AG04449 (cell line): ENCODE measurements at regions not wholly inside any gene's neighbourhood (a gene's known extent, or its start where the extent isn't known, plus 50 kb on each side); places are given as distances from the start of the nearest gene placed in this dataset.

Source experiments
- CTCF ChIA-PET: fragments of 350-600 bp; formaldehyde crosslinking; extraction: SDS; loops from one replicate; lab custom pipeline; 2021; ENCODE audit warnings: antibody characterized with exemption; lab: Yijun Ruan, JAX
- POLR2A ChIA-PET: fragments of 400-600, 350-600 bp; formaldehyde crosslinking; extraction: SDS; loops from one replicate; lab custom pipeline; 2020; ENCODE audit warnings: antibody characterized with exemption, inconsistent platforms; lab: Yijun Ruan, JAX
- DNase-seq: peaks from one replicate; pipeline ENCODE4 v3.0.0-alpha.2; 2010; ENCODE audit warnings: low read depth, low spot score
- H3K4me3 ChIP-seq: 2 replicates; pipeline ENCODE4 v1.5.1; 2011; ENCODE audit warnings: low read depth, mild to moderate bottlenecking, control low read depth, low read length
- TF ChIP-seq, protein P1 (sequence below): IDR thresholded peaks from one replicate; pipeline ENCODE4 v1.5.1; 2011; ENCODE audit warnings: mild to moderate bottlenecking, moderate library complexity, low read length, control low read depth, inconsistent platforms; ENCODE audit not compliant: insufficient read depth; ENCODE audit errors: missing control alignments

DNA sequence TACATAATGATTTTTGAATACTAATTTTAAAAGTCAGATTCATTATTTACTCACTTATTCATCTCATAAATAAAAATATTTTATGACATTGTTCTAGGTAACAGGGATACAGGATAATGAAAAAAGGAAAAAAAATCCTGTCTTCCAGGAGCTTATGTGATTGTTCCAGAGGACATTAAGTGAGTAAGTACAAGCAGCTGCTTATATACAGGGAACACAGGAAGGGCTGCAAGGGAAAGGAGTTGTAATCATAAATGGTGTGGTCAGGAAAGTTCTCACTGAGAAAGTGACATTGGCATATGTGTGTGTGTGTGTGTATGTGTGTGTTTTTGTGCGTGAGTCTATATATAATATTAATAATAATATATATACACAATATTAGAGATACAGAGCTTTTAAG, 121.8 kb downstream of the HAO1 start:
- TF ChIP-seq, protein P1, sequence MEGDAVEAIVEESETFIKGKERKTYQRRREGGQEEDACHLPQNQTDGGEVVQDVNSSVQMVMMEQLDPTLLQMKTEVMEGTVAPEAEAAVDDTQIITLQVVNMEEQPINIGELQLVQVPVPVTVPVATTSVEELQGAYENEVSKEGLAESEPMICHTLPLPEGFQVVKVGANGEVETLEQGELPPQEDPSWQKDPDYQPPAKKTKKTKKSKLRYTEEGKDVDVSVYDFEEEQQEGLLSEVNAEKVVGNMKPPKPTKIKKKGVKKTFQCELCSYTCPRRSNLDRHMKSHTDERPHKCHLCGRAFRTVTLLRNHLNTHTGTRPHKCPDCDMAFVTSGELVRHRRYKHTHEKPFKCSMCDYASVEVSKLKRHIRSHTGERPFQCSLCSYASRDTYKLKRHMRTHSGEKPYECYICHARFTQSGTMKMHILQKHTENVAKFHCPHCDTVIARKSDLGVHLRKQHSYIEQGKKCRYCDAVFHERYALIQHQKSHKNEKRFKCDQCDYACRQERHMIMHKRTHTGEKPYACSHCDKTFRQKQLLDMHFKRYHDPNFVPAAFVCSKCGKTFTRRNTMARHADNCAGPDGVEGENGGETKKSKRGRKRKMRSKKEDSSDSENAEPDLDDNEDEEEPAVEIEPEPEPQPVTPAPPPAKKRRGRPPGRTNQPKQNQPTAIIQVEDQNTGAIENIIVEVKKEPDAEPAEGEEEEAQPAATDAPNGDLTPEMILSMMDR = no peak
- ChIA-PET POLR2A (no interaction called here), CTCF (no interaction called here)
- H3K4me3 ChIP-seq = no peak overlapping the region
- DNase-seq = no peak

GRCh38 chr20:7820897-7821296, 119.4 kb downstream of the HAO1 start:
- no peak overlapping the region for H3K4me3 ChIP-seq
- DNase-seq = no peak
- POLR2A ChIA-PET = no interaction called here
- TF ChIP-seq, protein P1 = no peak
- CTCF ChIA-PET = interaction anchor here (0.8 kb wide), 1 partner anchor 13 kb away, joined by 3 read pairs; no protein-coding TSS in a partner anchor

GRCh38 chr20:7822772-7823171, 117.5 kb downstream of the HAO1 start:
- no peak overlapping the region for H3K4me3 ChIP-seq
- ChIA-PET CTCF (no interaction called here), POLR2A (no interaction called here)
- TF ChIP-seq, protein P1 = no peak
- no peak for DNase-seq

GRCh38 chr20:7828437-7828836, 111.8 kb downstream of the HAO1 start:
- no peak for DNase-seq
- TF ChIP-seq, protein P1 = no peak
- no peak overlapping the region for H3K4me3 ChIP-seq
- CTCF ChIA-PET = no interaction called here
- POLR2A ChIA-PET = no interaction called here

GRCh38 chr20:7829031-7829430, 111.2 kb downstream of the HAO1 start:
- POLR2A ChIA-PET = no interaction called here
- H3K4me3 ChIP-seq = no peak overlapping the region
- no peak for DNase-seq
- TF ChIP-seq, protein P1 = no peak
- CTCF ChIA-PET = no interaction called here

DNA sequence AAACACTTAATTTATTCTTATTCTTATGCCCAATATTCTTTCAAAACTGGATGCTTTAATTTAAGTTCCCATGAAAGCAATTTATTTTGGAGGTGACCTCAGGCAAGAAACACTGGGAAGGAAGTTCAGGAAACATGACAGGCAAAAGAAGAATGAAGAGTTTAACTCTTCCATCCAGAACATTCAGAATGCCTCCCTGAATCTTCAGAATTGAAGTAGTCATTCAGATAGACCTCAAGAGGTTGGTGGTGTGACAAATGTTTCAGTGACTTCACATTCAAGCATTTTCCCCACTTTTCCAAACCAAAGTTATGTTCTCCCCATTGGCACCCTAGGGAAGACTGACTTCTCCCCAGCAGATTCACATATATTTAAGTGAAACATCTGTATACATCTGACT, 110.5 kb downstream of the HAO1 start:
- H3K4me3 ChIP-seq = no peak overlapping the region
- CTCF ChIA-PET = no interaction called here
- POLR2A ChIA-PET = no interaction called here
- no peak for DNase-seq
- TF ChIP-seq, protein P1 = no peak
